ENCODE measurements at regions not wholly inside any gene's neighbourhood (a gene's known extent, or its start where the extent isn't known, plus 50 kb on each side); places are given as distances from the start of the nearest gene placed in this dataset.

GRCh38 chr18:56453631-56454030, 184.8 kb downstream of the TXNL1 start:
- TF ChIP-seq POLR2AphosphoS5 (IDR thresholded peaks at IDR 0.05; ENCODE audit: low read depth, low read length), result no peak
- no peak for TF ChIP-seq REST (IDR thresholded peaks at IDR 0.05; ENCODE audit: insufficient read depth in 1 of 2, low read depth in 2 of 2, low read length in 2 of 2)
- no peak for TF ChIP-seq SIN3A (IDR thresholded peaks at IDR 0.05; ENCODE audit: borderline replicate concordance, insufficient read depth, low read length)
- TF ChIP-seq TAF1 (IDR thresholded peaks at IDR 0.05; ENCODE audit: borderline replicate concordance, insufficient read depth, low read length), result no peak
- no peak for TF ChIP-seq FOXP2 (optimal IDR thresholded peaks at IDR 0.05; ENCODE audit: borderline replicate concordance, extremely low read depth, extremely low read length, insufficient read depth)

All from PFSK-1 (cell line).